PC-3 (cell line): ENCODE measurements at regions not wholly inside any gene's neighbourhood (a gene's known extent, or its start where the extent isn't known, plus 50 kb on each side); places are given as distances from the start of the nearest gene placed in this dataset.

Experiments used
- ATAC-seq: fragments of 200-7000 bp; cut with Tn5 transposase; 2 replicates; pipeline ENCODE4 v1.9.1; 2020; ENCODE audit warnings: mild to moderate bottlenecking, moderate library complexity
- BruUV-seq: library from RNA; stranded (reverse); fragments of 400-500 nt; replicated peaks from 2 replicates; lab custom pipeline; 2021; lab: Mats Ljungman, UMichigan
- CTCF ChIA-PET: fragments of 300-600 bp; sonication (Branson Sonifier 250); formaldehyde crosslinking; loops from one replicate; lab custom pipeline; 2022; ENCODE audit warnings: antibody characterized with exemption; lab: Charles Lee
- POLR2A ChIA-PET: fragments of 300-600 bp; sonication (Branson Sonifier 250); formaldehyde crosslinking; loops from one replicate; lab custom pipeline; 2022; ENCODE audit warnings: antibody characterized with exemption; ENCODE audit not compliant: unreplicated experiment; lab: Charles Lee
- DNase-seq: peaks from one replicate; pipeline ENCODE4 v3.0.0-alpha.2; 2015
- H2AFZ ChIP-seq: fragments of 300-600 bp; sonication (generic); 2 replicates; pipeline ENCODE4 v1.6.0; 2016; ENCODE audit warnings: antibody characterized with exemption, low read length
- H3F3A ChIP-seq: fragments of 300-600 bp; sonication (generic); one replicate; pipeline ENCODE4 v1.6.0; 2017; ENCODE audit warnings: antibody characterized with exemption, low read length, control low read depth, mild to moderate bottlenecking; ENCODE audit not compliant: unreplicated experiment
- H3K27ac ChIP-seq: fragments of 300-600 bp; sonication (generic); 2 replicates; pipeline ENCODE4 v1.5.1; 2016; ENCODE audit warnings: mild to moderate bottlenecking, low read length
- H3K27me3 ChIP-seq: fragments of 300-600 bp; sonication (generic); 2 replicates; pipeline ENCODE4 v1.6.1; 2016; ENCODE audit warnings: low read length, mixed read lengths
- H3K36me3 ChIP-seq: fragments of 300-600 bp; sonication (generic); 2 replicates; pipeline ENCODE4 v1.6.1; 2016; ENCODE audit warnings: low read depth, mixed run types, low read length, mixed read lengths
- H3K4me1 ChIP-seq: fragments of 300-600 bp; sonication (generic); 2 replicates; pipeline ENCODE4 v1.5.1; 2016; ENCODE audit warnings: low read length; ENCODE audit not compliant: insufficient read depth
- H3K4me2 ChIP-seq: fragments of 300-600 bp; sonication (generic); 2 replicates; pipeline ENCODE4 v1.6.0; 2016; ENCODE audit warnings: low read length
- H3K4me3 ChIP-seq: fragments of 300-600 bp; sonication (generic); 2 replicates; pipeline ENCODE4 v1.5.1; 2016; ENCODE audit warnings: mild to moderate bottlenecking, low read length, mixed read lengths
- H3K79me2 ChIP-seq: fragments of 300-600 bp; sonication (generic); 2 replicates; pipeline ENCODE4 v1.6.1; 2017; ENCODE audit warnings: low read length, mixed read lengths
- H3K9ac ChIP-seq: fragments of 300-600 bp; sonication (generic); 2 replicates; pipeline ENCODE4 v1.6.0; 2016; ENCODE audit warnings: mild to moderate bottlenecking, low read length
- H3K9me2 ChIP-seq: fragments of 300-600 bp; sonication (generic); replicated peaks from 2 replicates; pipeline ENCODE4 v1.6.1; 2016; ENCODE audit warnings: mixed run types, low read length, mixed read lengths
- H3K9me3 ChIP-seq: fragments of 300-600 bp; sonication (generic); 2 replicates; pipeline ENCODE4 v1.6.1; 2016; ENCODE audit warnings: low read length, mixed read lengths
- H4K20me1 ChIP-seq: fragments of 300-600 bp; sonication (generic); 2 replicates; pipeline ENCODE4 v1.6.1; 2016; ENCODE audit warnings: low read length, mixed read lengths
- EZH2 ChIP-seq: fragments of 300-600 bp; sonication (generic); IDR thresholded peaks from one replicate; pipeline ENCODE4 v1.6.1; 2017; ENCODE audit warnings: antibody characterized with exemption, mild to moderate bottlenecking, low read length; ENCODE audit not compliant: unreplicated experiment
- EZH2phosphoT487 ChIP-seq: fragments of 300-600 bp; sonication (generic); IDR thresholded peaks from 2 replicates; pipeline ENCODE4 v1.6.1; 2018; ENCODE audit warnings: mild to moderate bottlenecking, antibody characterized with exemption, low read length, borderline replicate concordance
- intact Hi-C: fragments of 100-400 bp; cut with micrococcal nuclease; formaldehyde crosslinking; loops from 2 replicates; pipeline ENCODE4 v1.9.0; 2023
- TF ChIP-seq, protein P1 (sequence below): fragments of 300-600 bp; sonication (generic); conservative IDR thresholded peaks from 2 replicates; pipeline ENCODE4 v1.5.1; 2017; ENCODE audit warnings: antibody characterized with exemption, low read depth, mild to moderate bottlenecking, low read length

DNA sequence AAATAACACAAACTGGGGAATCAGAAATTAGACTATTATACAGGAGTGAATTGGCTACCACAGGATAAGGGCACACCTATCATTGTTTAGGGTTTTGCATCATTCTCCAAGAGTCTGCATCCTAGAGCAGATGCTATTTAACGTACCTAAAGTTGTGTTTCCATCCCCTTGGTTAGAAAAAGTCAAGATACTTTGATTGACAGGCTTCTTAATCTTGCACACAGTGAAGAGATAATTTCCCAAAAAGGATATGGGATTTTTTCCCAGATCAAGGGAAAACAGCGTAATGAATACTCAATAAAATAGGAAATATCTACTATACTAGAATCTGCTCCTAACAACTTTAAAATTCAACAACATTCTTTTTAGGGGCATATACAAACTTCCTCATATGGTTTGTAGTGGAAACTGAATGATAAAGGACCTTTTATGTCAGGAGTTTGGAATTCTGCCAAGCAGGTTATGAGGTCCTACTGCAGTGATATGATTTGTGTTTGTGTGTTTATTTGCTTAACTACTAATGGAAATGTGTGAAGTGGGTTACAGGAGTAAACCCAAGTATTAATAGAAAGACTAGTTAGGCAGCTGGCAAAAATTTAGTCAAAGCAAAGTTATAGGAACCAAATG, 124.1 kb upstream of the MME start:
- no peaks in the 10 kb centered on the region for H3K79me2 ChIP-seq
- BruUV-seq, result no TSS peak
- no peaks in the 10 kb centered on the region for H3K9me2 ChIP-seq
- CTCF ChIA-PET, result interaction anchor here (0.6 kb wide), 1 partner anchor 158 kb away, joined by 3 read pairs; no protein-coding TSS in a partner anchor
- H3K36me3 ChIP-seq, result no peaks in the 10 kb centered on the region
- no peak overlapping the region for H2AFZ ChIP-seq
- no peak overlapping the region for H3K4me2 ChIP-seq
- H3K27me3 ChIP-seq, result no peaks in the 10 kb centered on the region
- no peak overlapping the region for H3K9ac ChIP-seq
- no peak overlapping the region for H3K4me3 ChIP-seq
- no peaks in the 10 kb centered on the region for H4K20me1 ChIP-seq
- ATAC-seq, result no peak
- POLR2A ChIA-PET, result no interaction called here
- DNase-seq, result no peak
- no peaks in the 10 kb centered on the region for H3F3A ChIP-seq
- H3K4me1 ChIP-seq, result no peaks in the 10 kb centered on the region
- TF ChIP-seq EZH2, result no peak
- peaks cover 7% of the 10 kb centered on the region; the same call in 1 of the 2 replicates for H3K9me3 ChIP-seq
- no peak overlapping the region for H3K27ac ChIP-seq
- intact Hi-C loops, result no loop called here

DNA sequence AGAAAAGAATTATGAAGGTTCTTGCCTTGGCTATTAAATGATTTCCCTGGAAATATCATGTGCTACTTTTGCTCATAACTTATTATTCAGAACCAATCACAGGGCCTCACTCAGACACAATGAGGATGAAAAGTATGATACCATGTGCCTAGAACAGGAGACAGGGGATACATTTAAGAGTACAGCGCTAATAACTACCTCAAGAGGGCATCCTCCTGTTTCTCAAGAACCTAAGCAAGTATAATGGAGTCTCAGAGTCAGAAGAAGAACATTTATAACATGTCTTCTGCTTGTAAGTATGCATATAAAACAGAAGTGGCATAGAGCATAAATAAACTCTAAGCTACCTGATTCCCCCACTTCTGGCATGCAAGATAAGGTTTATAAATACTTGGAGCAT, 125.4 kb upstream of the MME start:
- no peaks in the 10 kb centered on the region for H3K4me1 ChIP-seq
- BruUV-seq, result no TSS peak
- ATAC-seq, result peak; percentile 49

DNA sequence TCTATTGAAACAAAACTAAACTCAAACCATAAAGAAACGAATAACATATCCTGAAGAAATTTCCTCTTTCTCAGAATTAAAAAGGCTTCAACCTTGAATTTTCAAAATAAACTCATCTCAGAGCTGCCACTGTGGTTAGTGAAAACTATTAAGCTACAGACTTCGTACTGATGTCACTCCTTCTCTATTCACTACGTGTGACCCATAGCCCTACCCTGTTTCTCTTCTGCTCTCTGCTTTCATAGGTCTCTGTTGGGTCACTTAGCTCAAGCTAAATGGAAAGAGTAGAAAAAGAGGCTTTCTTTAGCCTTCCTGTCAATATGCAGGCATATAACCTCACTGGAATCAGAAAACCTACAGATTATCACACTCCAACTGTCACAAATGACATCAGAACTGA, 126.6 kb upstream of the MME start:
- no peaks in the 10 kb centered on the region for H3F3A ChIP-seq
- H3K27ac ChIP-seq, result no peak overlapping the region
- intact Hi-C loops, result loop anchor here (5.0 kb wide), 1 partner anchor 196 kb away; no protein-coding TSS in a partner anchor
- no peak overlapping the region for H3K4me3 ChIP-seq
- no peaks in the 10 kb centered on the region for H3K4me1 ChIP-seq
- no peaks in the 10 kb centered on the region for H3K79me2 ChIP-seq
- BruUV-seq, result no TSS peak
- ChIA-PET POLR2A (interaction anchor here (0.6 kb wide), 1 partner anchor 312 kb away, joined by 5 read pairs; no protein-coding TSS in a partner anchor), CTCF (no interaction called here)
- peaks cover 7% of the 10 kb centered on the region; the same call in 1 of the 2 replicates for H3K9me3 ChIP-seq
- no peaks in the 10 kb centered on the region for H3K27me3 ChIP-seq
- no peaks in the 10 kb centered on the region for H3K36me3 ChIP-seq
- DNase-seq (no peak), ATAC-seq (no peak)
- TF ChIP-seq EZH2phosphoT487 (no peak), EZH2 (no peak)
- TF ChIP-seq, protein P1, sequence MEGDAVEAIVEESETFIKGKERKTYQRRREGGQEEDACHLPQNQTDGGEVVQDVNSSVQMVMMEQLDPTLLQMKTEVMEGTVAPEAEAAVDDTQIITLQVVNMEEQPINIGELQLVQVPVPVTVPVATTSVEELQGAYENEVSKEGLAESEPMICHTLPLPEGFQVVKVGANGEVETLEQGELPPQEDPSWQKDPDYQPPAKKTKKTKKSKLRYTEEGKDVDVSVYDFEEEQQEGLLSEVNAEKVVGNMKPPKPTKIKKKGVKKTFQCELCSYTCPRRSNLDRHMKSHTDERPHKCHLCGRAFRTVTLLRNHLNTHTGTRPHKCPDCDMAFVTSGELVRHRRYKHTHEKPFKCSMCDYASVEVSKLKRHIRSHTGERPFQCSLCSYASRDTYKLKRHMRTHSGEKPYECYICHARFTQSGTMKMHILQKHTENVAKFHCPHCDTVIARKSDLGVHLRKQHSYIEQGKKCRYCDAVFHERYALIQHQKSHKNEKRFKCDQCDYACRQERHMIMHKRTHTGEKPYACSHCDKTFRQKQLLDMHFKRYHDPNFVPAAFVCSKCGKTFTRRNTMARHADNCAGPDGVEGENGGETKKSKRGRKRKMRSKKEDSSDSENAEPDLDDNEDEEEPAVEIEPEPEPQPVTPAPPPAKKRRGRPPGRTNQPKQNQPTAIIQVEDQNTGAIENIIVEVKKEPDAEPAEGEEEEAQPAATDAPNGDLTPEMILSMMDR, result no peak
- no peak overlapping the region for H3K4me2 ChIP-seq
- H4K20me1 ChIP-seq, result no peaks in the 10 kb centered on the region
- H2AFZ ChIP-seq, result no peak overlapping the region
- H3K9me2 ChIP-seq, result no peaks in the 10 kb centered on the region
- no peak overlapping the region for H3K9ac ChIP-seq

More for the DNA sequence above, 125.4 kb upstream of the MME start:
- Histone ChIP-seq H2AFZ (no peak overlapping the region), H3K27me3 (no peaks in the 10 kb centered on the region), H3K9ac (no peak overlapping the region), H3F3A (no peaks in the 10 kb centered on the region), H3K36me3 (no peaks in the 10 kb centered on the region), H3K9me3 (peaks cover 7% of the 10 kb centered on the region; the same call in 1 of the 2 replicates), H3K4me2 (no peak overlapping the region), H3K9me2 (no peaks in the 10 kb centered on the region), H4K20me1 (no peaks in the 10 kb centered on the region), H3K27ac (no peak overlapping the region), H3K4me3 (no peak overlapping the region), H3K79me2 (no peaks in the 10 kb centered on the region)
- intact Hi-C loops, result loop anchor here (1.0 to 5.0 kb wide), 2 partner anchors 197 to 369 kb away; no protein-coding TSS in a partner anchor
- DNase-seq, result peak; percentile 46
- TF ChIP-seq, protein P1, result peak; percentile 60
- no peak for TF ChIP-seq EZH2phosphoT487
- ChIA-PET CTCF (no interaction called here), POLR2A (no interaction called here)
